Breast epithelium (tissue), 3 donors: ENCODE measurements at regions not wholly inside any gene's neighbourhood (a gene's known extent, or its start where the extent isn't known, plus 50 kb on each side); places are given as distances from the start of the nearest gene placed in this dataset.

ENCODE experiments used
- POLR2A ChIP-seq: fragments of 450-650 bp; IDR thresholded peaks from one replicate; pipeline ENCODE4 v1.6.1; 2016; ENCODE audit warnings: antibody characterized with exemption, mild to moderate bottlenecking, moderate library complexity
- TF ChIP-seq, protein P1 (sequence below), 3 donors: fragments of 450-650 bp; IDR thresholded peaks; one replicate each; pipeline ENCODE4 v1.5.1; 2016 to 2017; ENCODE audit warnings: antibody characterized with exemption in 3 of 3, mild to moderate bottlenecking in 3 of 3, moderate library complexity in 3 of 3

DNA sequence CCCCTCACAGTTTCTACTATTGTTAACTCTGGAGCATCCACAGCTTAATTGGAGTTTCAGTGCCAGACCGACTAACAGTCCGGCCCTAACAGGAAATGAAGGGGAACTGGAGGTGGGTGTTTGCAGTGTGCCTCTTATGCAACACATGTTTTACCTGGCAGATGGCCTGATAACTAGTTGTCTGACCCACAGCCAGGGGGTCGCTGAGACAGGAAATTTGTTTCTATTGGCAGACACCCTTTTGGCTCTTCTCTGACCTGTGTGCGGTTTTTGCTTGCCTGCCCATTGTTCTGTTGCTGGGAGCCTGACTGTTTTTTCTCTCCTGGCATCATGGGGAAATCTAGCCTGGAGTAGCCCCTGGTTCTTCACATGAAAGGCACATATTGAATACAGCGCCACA lies 1329.8 kb downstream of the DSC3 start:
- TF ChIP-seq, protein P1, sequence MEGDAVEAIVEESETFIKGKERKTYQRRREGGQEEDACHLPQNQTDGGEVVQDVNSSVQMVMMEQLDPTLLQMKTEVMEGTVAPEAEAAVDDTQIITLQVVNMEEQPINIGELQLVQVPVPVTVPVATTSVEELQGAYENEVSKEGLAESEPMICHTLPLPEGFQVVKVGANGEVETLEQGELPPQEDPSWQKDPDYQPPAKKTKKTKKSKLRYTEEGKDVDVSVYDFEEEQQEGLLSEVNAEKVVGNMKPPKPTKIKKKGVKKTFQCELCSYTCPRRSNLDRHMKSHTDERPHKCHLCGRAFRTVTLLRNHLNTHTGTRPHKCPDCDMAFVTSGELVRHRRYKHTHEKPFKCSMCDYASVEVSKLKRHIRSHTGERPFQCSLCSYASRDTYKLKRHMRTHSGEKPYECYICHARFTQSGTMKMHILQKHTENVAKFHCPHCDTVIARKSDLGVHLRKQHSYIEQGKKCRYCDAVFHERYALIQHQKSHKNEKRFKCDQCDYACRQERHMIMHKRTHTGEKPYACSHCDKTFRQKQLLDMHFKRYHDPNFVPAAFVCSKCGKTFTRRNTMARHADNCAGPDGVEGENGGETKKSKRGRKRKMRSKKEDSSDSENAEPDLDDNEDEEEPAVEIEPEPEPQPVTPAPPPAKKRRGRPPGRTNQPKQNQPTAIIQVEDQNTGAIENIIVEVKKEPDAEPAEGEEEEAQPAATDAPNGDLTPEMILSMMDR (IDR thresholded peaks at IDR 0.05): no peak
- TF ChIP-seq POLR2A: no peak
